ENCODE measurements at regions not wholly inside any gene's neighbourhood (a gene's known extent, or its start where the extent isn't known, plus 50 kb on each side); places are given as distances from the start of the nearest gene placed in this dataset.

DNA sequence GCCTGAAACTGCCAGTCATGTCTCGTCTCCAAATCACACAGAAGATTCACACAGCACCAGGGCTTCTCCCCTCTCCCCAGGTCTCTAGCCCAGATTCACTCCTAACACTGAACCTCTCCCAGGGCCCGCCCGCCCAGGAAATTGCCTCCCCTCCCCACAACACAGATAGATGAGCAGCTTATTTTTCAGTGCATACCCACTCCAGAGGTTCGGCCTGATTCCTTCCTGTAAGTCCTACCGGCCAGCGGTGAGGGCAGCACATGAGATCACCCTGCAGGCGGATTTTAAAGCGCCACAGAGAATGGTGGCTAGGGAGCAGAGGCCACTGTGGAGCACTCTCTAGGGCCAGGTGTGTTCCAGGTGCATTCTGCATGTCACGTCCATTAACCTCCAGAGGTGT, 301.8 kb downstream of the IRF8 start:
- DNase-seq (ENCODE audit: low spot score), result no peak
- TF ChIP-seq CTCF (IDR thresholded peaks at IDR 0.05; ENCODE audit: extremely low read depth, missing control alignments), result no peak

- no peak for TF ChIP-seq CTCF (IDR thresholded peaks at IDR 0.05; ENCODE audit: extremely low read depth, missing control alignments)
- no peak for DNase-seq (ENCODE audit: low spot score)
These were observed 302.8 kb downstream of the IRF8 start for GRCh38 chr16:86201746-86202145.

- no peak for DNase-seq (ENCODE audit: low spot score)
These were observed 303.3 kb downstream of the IRF8 start for GRCh38 chr16:86202267-86202666.

GRCh38 chr16:86202760-86203426, 303.9 kb downstream of the IRF8 start:
- DNase-seq (ENCODE audit: low spot score), result no peak
- no peak for TF ChIP-seq CTCF (IDR thresholded peaks at IDR 0.05; ENCODE audit: extremely low read depth, missing control alignments)

More at GRCh38 chr16:86202267-86202666, 303.3 kb downstream of the IRF8 start:
- no peak for TF ChIP-seq CTCF (IDR thresholded peaks at IDR 0.05; ENCODE audit: extremely low read depth, missing control alignments)

- no peak for DNase-seq (ENCODE audit: low spot score)
- TF ChIP-seq CTCF (IDR thresholded peaks at IDR 0.05; ENCODE audit: extremely low read depth, missing control alignments), result no peak
These were observed 304.8 kb downstream of the IRF8 start for GRCh38 chr16:86203557-86204275.

DNA sequence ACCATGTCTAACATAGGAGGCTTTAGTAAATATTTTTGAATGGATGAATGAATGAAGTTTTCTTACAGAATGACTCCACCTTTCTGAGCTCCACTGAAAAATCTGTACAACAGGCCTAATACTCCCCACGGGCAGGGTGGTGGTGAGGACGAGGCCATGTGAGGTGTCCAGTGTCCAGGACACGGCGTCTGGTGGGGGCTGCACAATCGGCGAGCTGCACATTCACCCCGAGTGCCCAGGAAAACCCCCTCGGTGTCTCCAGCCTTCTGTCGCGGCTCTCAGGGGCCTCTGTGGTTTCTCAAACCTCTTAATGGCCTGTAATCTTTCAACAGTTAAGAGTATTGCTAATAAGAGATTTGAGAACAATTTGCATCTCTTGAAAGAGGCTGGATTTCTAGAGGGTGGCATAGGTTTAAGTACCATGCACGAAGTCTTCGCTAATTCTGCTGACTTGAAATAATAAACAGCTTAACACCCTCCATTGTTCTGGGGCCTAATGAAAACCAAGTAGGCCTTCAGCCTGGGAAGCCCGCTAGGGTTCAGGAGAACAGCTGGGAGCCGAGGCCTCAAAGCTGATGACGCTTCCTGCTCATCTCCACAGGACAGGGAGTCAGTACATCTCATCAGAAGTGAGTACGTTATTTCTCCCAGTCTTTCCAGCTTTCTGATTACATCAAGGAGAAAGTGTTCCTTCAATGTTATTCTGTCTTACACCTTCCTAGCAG, 304.6 kb upstream of the FOXF1 start:
- no peak for DNase-seq (ENCODE audit: low spot score)
- TF ChIP-seq CTCF (IDR thresholded peaks at IDR 0.05; ENCODE audit: extremely low read depth, missing control alignments), result no peak

GRCh38 chr16:86207350-86207749, 303.0 kb upstream of the FOXF1 start:
- TF ChIP-seq CTCF (IDR thresholded peaks at IDR 0.05; ENCODE audit: extremely low read depth, missing control alignments), result no peak
- no peak for DNase-seq (ENCODE audit: low spot score)
